ENCODE measurements at regions not wholly inside any gene's neighbourhood (a gene's known extent, or its start where the extent isn't known, plus 50 kb on each side); places are given as distances from the start of the nearest gene placed in this dataset.

- no peaks in the 10 kb centered on the region for H3K27me3 ChIP-seq (ENCODE audit: control insufficient read depth in 1 of 2, insufficient read depth in 2 of 2, low read length in 2 of 2)
- no peak overlapping the region for H3K9ac ChIP-seq (ENCODE audit: low read length in 2 of 2)
- H3K9me3 ChIP-seq (ENCODE audit: control insufficient read depth in 2 of 2, low read length in 2 of 2) = no peaks in the 10 kb centered on the region
- no peak overlapping the region for H3K4me3 ChIP-seq (ENCODE audit: low read length in 2 of 2)
- H3K27ac ChIP-seq (ENCODE audit: low read length) = no peak overlapping the region
- no peaks in the 10 kb centered on the region for H3K36me3 ChIP-seq (ENCODE audit: control insufficient read depth in 2 of 2, insufficient read depth in 2 of 2, low read length in 2 of 2)
- H3K4me1 ChIP-seq (ENCODE audit: control insufficient read depth, insufficient read depth, low read length) = no peaks in the 10 kb centered on the region
These were observed 110.9 kb upstream of the CCDC196 start for GRCh38 chr14:66375046-66375964.

- H3K36me3 ChIP-seq (ENCODE audit: control insufficient read depth in 2 of 2, insufficient read depth in 2 of 2, low read length in 2 of 2) = no peaks in the 10 kb centered on the region
- H3K27me3 ChIP-seq (ENCODE audit: control insufficient read depth in 1 of 2, insufficient read depth in 2 of 2, low read length in 2 of 2) = no peaks in the 10 kb centered on the region
- no peak overlapping the region for H3K9ac ChIP-seq (ENCODE audit: low read length in 2 of 2)
- H3K9me3 ChIP-seq (ENCODE audit: control insufficient read depth in 2 of 2, low read length in 2 of 2) = no peaks in the 10 kb centered on the region
- H3K4me1 ChIP-seq (ENCODE audit: control insufficient read depth, insufficient read depth, low read length) = no peaks in the 10 kb centered on the region
- H3K4me3 ChIP-seq (ENCODE audit: low read length in 2 of 2) = no peak overlapping the region
- no peak overlapping the region for H3K27ac ChIP-seq (ENCODE audit: low read length)
These were observed 108.6 kb upstream of the CCDC196 start for GRCh38 chr14:66377574-66377973.

DNA sequence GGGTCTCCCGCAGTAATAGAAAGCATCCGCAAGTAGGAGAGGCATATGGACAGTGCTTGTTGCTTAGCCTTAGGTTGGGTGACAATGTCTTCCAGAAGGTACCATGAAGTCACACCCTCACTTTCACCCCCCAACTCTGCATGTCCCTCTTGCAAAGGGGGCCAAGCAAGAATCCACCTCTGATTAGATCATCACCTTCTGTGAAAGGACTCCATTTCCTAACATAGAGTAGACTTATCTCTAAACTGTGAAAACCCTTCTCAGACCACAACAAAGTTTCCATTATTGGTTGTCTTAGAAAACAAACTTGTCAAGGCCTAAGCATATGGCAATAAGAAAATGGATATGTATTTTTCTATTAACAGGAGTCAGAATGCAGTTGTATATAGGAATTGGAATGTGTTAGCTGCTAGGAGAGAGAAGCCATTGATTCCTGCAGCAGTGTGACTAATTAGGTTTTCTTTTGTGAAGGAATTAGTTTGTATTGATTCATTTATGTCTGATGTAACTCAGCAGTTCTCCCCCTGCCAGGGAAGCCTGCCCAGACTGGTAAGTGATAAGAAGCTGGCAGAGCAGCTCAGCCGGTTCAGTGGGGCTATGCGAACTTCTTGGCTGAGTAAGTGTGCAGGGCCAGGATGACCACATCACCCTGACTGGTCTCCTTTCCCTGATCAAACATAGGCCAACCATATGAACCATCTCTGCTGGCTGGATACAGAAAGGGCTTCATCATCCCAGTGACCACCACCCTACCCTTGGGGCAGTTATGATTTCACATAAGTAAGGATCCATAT is 107.3 kb upstream of the CCDC196 start:
- Histone ChIP-seq H3K4me3 (ENCODE audit: low read length in 2 of 2) (no peak overlapping the region), H3K9me3 (ENCODE audit: control insufficient read depth in 2 of 2, low read length in 2 of 2) (no peaks in the 10 kb centered on the region), H3K9ac (ENCODE audit: low read length in 2 of 2) (no peak overlapping the region), H3K36me3 (ENCODE audit: control insufficient read depth in 2 of 2, insufficient read depth in 2 of 2, low read length in 2 of 2) (no peaks in the 10 kb centered on the region), H3K27me3 (ENCODE audit: control insufficient read depth in 1 of 2, insufficient read depth in 2 of 2, low read length in 2 of 2) (no peaks in the 10 kb centered on the region), H3K4me1 (ENCODE audit: control insufficient read depth, insufficient read depth, low read length) (no peaks in the 10 kb centered on the region), H3K27ac (ENCODE audit: low read length) (no peak overlapping the region)

DNA sequence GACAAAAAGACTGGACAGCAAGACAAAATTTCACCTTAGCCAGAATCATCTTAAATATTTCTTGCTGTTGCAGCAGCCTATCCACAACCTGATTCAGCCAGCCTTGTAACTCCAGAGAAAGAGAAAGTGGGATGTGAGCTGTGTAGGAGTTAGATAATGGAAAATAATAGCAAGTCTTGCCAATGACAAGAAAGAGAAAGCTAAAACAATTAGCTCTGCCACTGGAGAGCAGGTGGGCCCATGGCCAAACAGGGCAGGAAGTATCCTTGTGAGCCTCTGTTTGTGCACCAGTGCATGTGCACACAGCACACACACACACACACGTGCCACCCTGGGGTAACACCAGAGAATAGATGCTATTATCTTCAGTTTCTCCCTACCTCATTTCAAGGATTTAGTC is 106.0 kb upstream of the CCDC196 start:
- Histone ChIP-seq H3K9me3 (ENCODE audit: control insufficient read depth in 2 of 2, low read length in 2 of 2) (no peaks in the 10 kb centered on the region), H3K27ac (ENCODE audit: low read length) (no peak overlapping the region), H3K36me3 (ENCODE audit: control insufficient read depth in 2 of 2, insufficient read depth in 2 of 2, low read length in 2 of 2) (no peaks in the 10 kb centered on the region), H3K9ac (ENCODE audit: low read length in 2 of 2) (no peak overlapping the region), H3K4me3 (ENCODE audit: low read length in 2 of 2) (no peak overlapping the region), H3K27me3 (ENCODE audit: control insufficient read depth in 1 of 2, insufficient read depth in 2 of 2, low read length in 2 of 2) (no peaks in the 10 kb centered on the region), H3K4me1 (ENCODE audit: control insufficient read depth, insufficient read depth, low read length) (no peaks in the 10 kb centered on the region)

GRCh38 chr14:66381755-66382154 is 104.4 kb upstream of the CCDC196 start:
- H3K4me1 ChIP-seq (ENCODE audit: control insufficient read depth, insufficient read depth, low read length) = no peaks in the 10 kb centered on the region

GRCh38 chr14:66383257-66383656 is 102.9 kb upstream of the CCDC196 start:
- Histone ChIP-seq H3K9ac (ENCODE audit: low read length in 2 of 2) (no peak overlapping the region), H3K27me3 (ENCODE audit: control insufficient read depth in 1 of 2, insufficient read depth in 2 of 2, low read length in 2 of 2) (no peaks in the 10 kb centered on the region), H3K36me3 (ENCODE audit: control insufficient read depth in 2 of 2, insufficient read depth in 2 of 2, low read length in 2 of 2) (no peaks in the 10 kb centered on the region), H3K27ac (ENCODE audit: low read length) (no peak overlapping the region), H3K9me3 (ENCODE audit: control insufficient read depth in 2 of 2, low read length in 2 of 2) (no peaks in the 10 kb centered on the region), H3K4me3 (ENCODE audit: low read length in 2 of 2) (no peak overlapping the region), H3K4me1 (ENCODE audit: control insufficient read depth, insufficient read depth, low read length) (no peaks in the 10 kb centered on the region)

More at GRCh38 chr14:66381755-66382154, 104.4 kb upstream of the CCDC196 start:
- Histone ChIP-seq H3K4me3 (ENCODE audit: low read length in 2 of 2) (no peak overlapping the region), H3K36me3 (ENCODE audit: control insufficient read depth in 2 of 2, insufficient read depth in 2 of 2, low read length in 2 of 2) (no peaks in the 10 kb centered on the region), H3K9me3 (ENCODE audit: control insufficient read depth in 2 of 2, low read length in 2 of 2) (no peaks in the 10 kb centered on the region), H3K9ac (ENCODE audit: low read length in 2 of 2) (no peak overlapping the region), H3K27me3 (ENCODE audit: control insufficient read depth in 1 of 2, insufficient read depth in 2 of 2, low read length in 2 of 2) (no peaks in the 10 kb centered on the region), H3K27ac (ENCODE audit: low read length) (no peak overlapping the region)

GRCh38 chr14:66383771-66384170 is 102.4 kb upstream of the CCDC196 start:
- H3K27ac ChIP-seq (ENCODE audit: low read length) = no peak overlapping the region

DNA sequence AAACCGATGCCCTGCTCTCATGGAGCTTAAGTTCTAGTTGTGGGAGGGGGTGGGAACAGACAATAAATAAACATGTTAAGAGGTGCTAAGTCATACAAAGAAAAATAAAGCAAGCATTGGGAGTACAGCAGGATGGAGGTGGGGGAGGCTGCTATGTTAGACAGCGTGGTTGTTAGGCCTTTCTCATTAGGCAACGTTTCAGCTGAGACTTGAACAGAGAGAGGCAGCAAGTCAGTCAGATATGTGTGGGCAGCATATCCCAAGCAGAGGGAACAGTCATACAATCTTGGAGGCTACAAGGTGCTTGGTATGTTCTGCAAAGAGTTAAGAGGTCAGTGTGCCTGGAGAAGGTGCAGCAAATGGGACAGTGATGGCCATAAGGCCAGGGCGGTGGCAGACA is 97.7 kb upstream of the CCDC196 start:
- H3K9me3 ChIP-seq (ENCODE audit: control insufficient read depth in 2 of 2, low read length in 2 of 2) = no peaks in the 10 kb centered on the region
- H3K9ac ChIP-seq (ENCODE audit: low read length in 2 of 2) = no peak overlapping the region
- H3K4me1 ChIP-seq (ENCODE audit: control insufficient read depth, insufficient read depth, low read length) = no peaks in the 10 kb centered on the region
- no peaks in the 10 kb centered on the region for H3K27me3 ChIP-seq (ENCODE audit: control insufficient read depth in 1 of 2, insufficient read depth in 2 of 2, low read length in 2 of 2)
- H3K27ac ChIP-seq (ENCODE audit: low read length) = no peak overlapping the region
- no peaks in the 10 kb centered on the region for H3K36me3 ChIP-seq (ENCODE audit: control insufficient read depth in 2 of 2, insufficient read depth in 2 of 2, low read length in 2 of 2)
- H3K4me3 ChIP-seq (ENCODE audit: low read length in 2 of 2) = no peak overlapping the region

More at GRCh38 chr14:66383771-66384170, 102.4 kb upstream of the CCDC196 start:
- H3K4me1 ChIP-seq (ENCODE audit: control insufficient read depth, insufficient read depth, low read length) = no peaks in the 10 kb centered on the region
- no peaks in the 10 kb centered on the region for H3K27me3 ChIP-seq (ENCODE audit: control insufficient read depth in 1 of 2, insufficient read depth in 2 of 2, low read length in 2 of 2)
- no peak overlapping the region for H3K9ac ChIP-seq (ENCODE audit: low read length in 2 of 2)
- no peaks in the 10 kb centered on the region for H3K9me3 ChIP-seq (ENCODE audit: control insufficient read depth in 2 of 2, low read length in 2 of 2)
- H3K4me3 ChIP-seq (ENCODE audit: low read length in 2 of 2) = no peak overlapping the region
- H3K36me3 ChIP-seq (ENCODE audit: control insufficient read depth in 2 of 2, insufficient read depth in 2 of 2, low read length in 2 of 2) = no peaks in the 10 kb centered on the region

- Histone ChIP-seq H3K9me3 (ENCODE audit: control insufficient read depth in 2 of 2, low read length in 2 of 2) (no peaks in the 10 kb centered on the region), H3K4me3 (ENCODE audit: low read length in 2 of 2) (no peak overlapping the region), H3K36me3 (ENCODE audit: control insufficient read depth in 2 of 2, insufficient read depth in 2 of 2, low read length in 2 of 2) (no peaks in the 10 kb centered on the region), H3K27ac (ENCODE audit: low read length) (no peak overlapping the region), H3K4me1 (ENCODE audit: control insufficient read depth, insufficient read depth, low read length) (no peaks in the 10 kb centered on the region), H3K9ac (ENCODE audit: low read length in 2 of 2) (no peak overlapping the region), H3K27me3 (ENCODE audit: control insufficient read depth in 1 of 2, insufficient read depth in 2 of 2, low read length in 2 of 2) (no peaks in the 10 kb centered on the region)
These were observed 96.7 kb upstream of the CCDC196 start for GRCh38 chr14:66389481-66389880.

GRCh38 chr14:66395300-66395699 is 90.9 kb upstream of the CCDC196 start:
- H3K9ac ChIP-seq (ENCODE audit: low read length in 2 of 2) = no peak overlapping the region
- no peaks in the 10 kb centered on the region for H3K4me1 ChIP-seq (ENCODE audit: control insufficient read depth, insufficient read depth, low read length)
- H3K36me3 ChIP-seq (ENCODE audit: control insufficient read depth in 2 of 2, insufficient read depth in 2 of 2, low read length in 2 of 2) = no peaks in the 10 kb centered on the region
- H3K27ac ChIP-seq (ENCODE audit: low read length) = no peak overlapping the region
- H3K27me3 ChIP-seq (ENCODE audit: control insufficient read depth in 1 of 2, insufficient read depth in 2 of 2, low read length in 2 of 2) = no peaks in the 10 kb centered on the region
- H3K9me3 ChIP-seq (ENCODE audit: control insufficient read depth in 2 of 2, low read length in 2 of 2) = no peaks in the 10 kb centered on the region
- no peak overlapping the region for H3K4me3 ChIP-seq (ENCODE audit: low read length in 2 of 2)
